Osteocyte (in vitro differentiated cells): ENCODE measurements at regions not wholly inside any gene's neighbourhood (a gene's known extent, or its start where the extent isn't known, plus 50 kb on each side); places are given as distances from the start of the nearest gene placed in this dataset.

Source experiments
- DNase-seq: peaks from one replicate; pipeline ENCODE4 v3.0.0; 2021; ENCODE audit warnings: mixed read lengths; ENCODE audit not compliant: unreplicated experiment; ENCODE audit errors: extremely low spot score
- H3K27ac Mint-ChIP-seq: one replicate; pipeline ENCODE4 v1.8.0; 2021; ENCODE audit warnings: mild to moderate bottlenecking, mixed read lengths; ENCODE audit not compliant: unreplicated experiment
- H3K27me3 Mint-ChIP-seq: one replicate; pipeline ENCODE4 v1.8.0; 2021; ENCODE audit warnings: mixed read lengths; ENCODE audit not compliant: unreplicated experiment
- H3K36me3 Mint-ChIP-seq: one replicate; pipeline ENCODE4 v1.8.0; 2021; ENCODE audit warnings: mixed read lengths; ENCODE audit not compliant: unreplicated experiment
- H3K4me1 Mint-ChIP-seq: one replicate; pipeline ENCODE4 v1.8.0; 2021; ENCODE audit warnings: mixed read lengths; ENCODE audit not compliant: unreplicated experiment
- H3K4me3 Mint-ChIP-seq: one replicate; pipeline ENCODE4 v1.8.0; 2021; ENCODE audit warnings: mild to moderate bottlenecking, moderate library complexity, mixed read lengths; ENCODE audit not compliant: unreplicated experiment
- H3K9me3 Mint-ChIP-seq: one replicate; pipeline ENCODE4 v1.8.0; 2021; ENCODE audit warnings: mixed read lengths; ENCODE audit not compliant: unreplicated experiment
- CTCF ChIP-seq: fragments of 200-600 bp; sonication (generic); IDR thresholded peaks from 2 replicates; pipeline ENCODE4 v1.5.0; 2021; ENCODE audit warnings: antibody characterized with exemption, mild to moderate bottlenecking, moderate library complexity

- H3K9me3 Mint-ChIP-seq, result no peaks in the 10 kb centered on the region
- H3K36me3 Mint-ChIP-seq, result no peaks in the 10 kb centered on the region
- DNase-seq, result no peak
- H3K27ac Mint-ChIP-seq, result no peak overlapping the region
- no peak overlapping the region for H3K4me3 Mint-ChIP-seq
- peaks cover 8% of the 10 kb centered on the region for H3K4me1 Mint-ChIP-seq
- TF ChIP-seq CTCF, result no peak
- H3K27me3 Mint-ChIP-seq, result peaks cover 3% of the 10 kb centered on the region
Observed at GRCh38 chr4:112857461-112857860, 192.0 kb upstream of the ANK2 start.

GRCh38 chr4:112858751-112859150 lies 190.7 kb upstream of the ANK2 start:
- no peak for TF ChIP-seq CTCF
- Mint-ChIP-seq H3K36me3 (no peaks in the 10 kb centered on the region), H3K4me3 (no peak overlapping the region), H3K9me3 (no peaks in the 10 kb centered on the region), H3K27ac (no peak overlapping the region), H3K4me1 (peaks cover 8% of the 10 kb centered on the region), H3K27me3 (peaks cover 3% of the 10 kb centered on the region)
- no peak for DNase-seq

GRCh38 chr4:112859456-112860184 lies 189.8 kb upstream of the ANK2 start:
- TF ChIP-seq CTCF, result no peak
- Mint-ChIP-seq H3K4me3 (no peak overlapping the region), H3K27ac (no peak overlapping the region), H3K27me3 (peaks cover 3% of the 10 kb centered on the region), H3K9me3 (no peaks in the 10 kb centered on the region), H3K36me3 (no peaks in the 10 kb centered on the region), H3K4me1 (peaks cover 8% of the 10 kb centered on the region)
- DNase-seq, result no peak

- Mint-ChIP-seq H3K4me3 (no peak overlapping the region), H3K27me3 (peaks cover 3% of the 10 kb centered on the region), H3K27ac (no peak overlapping the region), H3K4me1 (peaks cover 8% of the 10 kb centered on the region), H3K36me3 (no peaks in the 10 kb centered on the region), H3K9me3 (no peaks in the 10 kb centered on the region)
- no peak for DNase-seq
- no peak for TF ChIP-seq CTCF
Observed at GRCh38 chr4:112860830-112861690, 188.4 kb upstream of the ANK2 start.
